ENCODE measurements at regions not wholly inside any gene's neighbourhood (a gene's known extent, or its start where the extent isn't known, plus 50 kb on each side); places are given as distances from the start of the nearest gene placed in this dataset.

DNA sequence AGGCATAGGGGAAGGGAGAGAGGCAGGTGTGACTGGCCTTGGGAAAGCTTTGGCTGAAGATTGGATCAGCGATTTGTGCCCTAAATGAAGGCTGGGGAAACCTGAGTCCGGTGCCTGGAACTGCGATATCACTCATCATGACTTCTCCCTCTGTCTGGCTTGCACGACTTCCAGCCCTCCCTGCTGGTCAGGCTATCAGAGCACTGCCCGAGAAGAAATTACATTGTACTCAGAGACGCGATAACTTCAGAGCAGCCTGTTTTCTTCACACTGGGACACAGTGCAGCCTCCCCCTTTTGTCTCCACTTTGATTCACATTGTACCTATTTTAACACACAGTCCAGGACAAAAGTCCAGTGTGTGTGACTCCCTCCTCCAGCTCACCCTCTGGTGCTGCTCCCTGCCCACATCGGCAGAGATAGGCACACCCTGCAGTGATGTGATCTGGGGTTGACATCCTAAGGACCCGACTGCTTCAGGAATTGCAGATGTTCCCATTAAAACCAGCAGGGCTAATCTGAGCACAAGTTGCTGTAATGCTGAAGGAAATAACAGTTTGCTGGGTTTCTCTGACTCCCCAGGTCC, 62.1 kb upstream of the CADM1 start:
- DNase-seq, result no peak

DNA sequence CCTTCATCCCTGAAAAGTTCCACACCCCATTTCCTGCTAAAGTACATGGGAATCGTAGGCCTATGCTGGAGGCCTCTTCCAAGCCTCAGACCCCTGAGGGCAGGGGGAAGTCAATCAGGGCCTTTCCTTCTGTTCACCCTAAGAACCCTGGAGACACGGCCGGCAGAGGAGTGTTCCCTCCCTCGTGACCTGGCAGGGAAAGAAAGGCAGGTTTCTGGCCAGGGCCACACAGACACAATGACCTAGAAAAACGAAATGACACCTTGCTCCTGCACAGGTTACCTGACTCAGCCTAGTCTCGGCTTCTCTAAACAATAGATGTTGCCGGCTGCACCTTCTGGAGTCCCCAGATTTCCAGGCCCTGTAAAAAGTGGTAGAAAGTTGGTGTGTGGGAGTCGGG, 60.6 kb upstream of the CADM1 start:
- no peak for DNase-seq

DNA sequence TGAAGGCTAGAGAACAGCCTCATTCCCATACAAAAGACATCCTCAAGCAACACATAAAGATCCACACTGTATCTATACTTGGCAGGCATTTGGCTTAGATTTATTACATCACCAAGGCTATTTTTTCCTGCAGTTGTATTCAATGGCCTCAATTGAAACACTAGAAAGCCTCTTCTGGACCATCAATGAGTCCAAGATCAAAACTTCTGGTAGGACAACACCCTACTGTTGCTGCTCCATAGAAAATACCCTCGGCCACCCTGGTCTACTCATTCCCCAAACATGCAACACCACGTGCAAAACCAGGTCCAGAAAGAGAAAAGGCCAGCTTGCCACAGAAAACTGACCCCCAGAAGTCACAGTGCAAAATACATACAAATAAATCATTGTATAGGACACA, 56.9 kb upstream of the CADM1 start:
- no peak for DNase-seq

DNA sequence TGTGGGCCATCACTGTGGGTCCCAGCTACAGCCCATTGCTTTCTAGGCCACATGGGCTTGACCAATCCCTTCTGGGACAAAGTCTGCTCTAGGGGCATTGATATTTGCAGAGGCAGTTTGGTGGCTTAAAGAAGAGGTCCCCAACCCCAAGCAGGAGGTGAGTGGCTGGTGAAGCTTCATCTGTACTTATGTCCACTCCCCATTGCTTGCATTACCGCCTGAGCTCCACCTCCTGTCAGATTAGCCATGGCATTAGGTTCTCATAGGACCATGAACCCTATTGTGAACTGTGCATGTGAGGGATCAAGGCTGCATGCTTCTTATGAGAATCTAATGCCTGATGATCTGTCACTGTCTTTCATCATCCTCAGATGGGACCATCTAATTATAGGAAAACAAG, 54.4 kb upstream of the CADM1 start:
- no peak for DNase-seq

DNA sequence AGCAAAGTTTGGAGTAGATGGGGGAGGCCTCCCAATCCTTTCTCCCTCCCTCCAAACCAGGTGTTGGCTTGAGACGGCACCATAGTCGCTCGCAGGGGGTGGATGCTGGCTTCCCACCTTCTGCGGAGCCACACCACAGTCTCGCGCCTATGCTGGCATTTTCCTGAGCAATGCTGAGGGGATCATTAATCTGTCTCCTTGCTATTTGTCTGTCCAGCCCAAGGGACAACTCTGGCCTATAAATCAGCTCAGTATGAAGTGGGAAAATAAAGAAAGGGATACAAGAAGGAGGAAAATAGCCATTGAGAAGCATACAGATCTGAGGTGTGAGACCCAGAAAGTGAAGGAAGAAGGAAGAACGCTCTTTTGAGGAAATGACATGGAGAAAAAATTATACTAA, 53.5 kb upstream of the CADM1 start:
- DNase-seq, result no peak

DNA sequence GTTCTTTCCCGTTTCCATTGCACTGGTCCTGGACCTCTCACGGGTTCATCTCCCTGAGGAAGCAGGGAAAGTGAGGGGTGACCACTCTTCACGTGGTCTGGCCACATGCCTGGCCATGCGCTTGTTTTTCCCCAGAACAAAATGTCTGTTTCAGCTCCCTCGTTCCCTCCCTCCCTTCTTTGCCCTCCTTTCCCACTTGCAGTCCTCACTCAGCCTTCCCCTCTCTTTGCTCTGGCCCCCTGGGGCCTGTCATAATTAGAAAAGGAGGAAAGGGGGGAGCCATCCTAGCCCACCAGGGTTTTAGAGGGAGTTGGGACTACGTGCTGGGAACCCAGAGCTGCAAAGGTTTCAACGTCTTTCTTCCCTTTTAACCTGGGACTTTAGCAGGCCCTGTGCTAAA, 52.8 kb upstream of the CADM1 start:
- no peak for DNase-seq

DNA sequence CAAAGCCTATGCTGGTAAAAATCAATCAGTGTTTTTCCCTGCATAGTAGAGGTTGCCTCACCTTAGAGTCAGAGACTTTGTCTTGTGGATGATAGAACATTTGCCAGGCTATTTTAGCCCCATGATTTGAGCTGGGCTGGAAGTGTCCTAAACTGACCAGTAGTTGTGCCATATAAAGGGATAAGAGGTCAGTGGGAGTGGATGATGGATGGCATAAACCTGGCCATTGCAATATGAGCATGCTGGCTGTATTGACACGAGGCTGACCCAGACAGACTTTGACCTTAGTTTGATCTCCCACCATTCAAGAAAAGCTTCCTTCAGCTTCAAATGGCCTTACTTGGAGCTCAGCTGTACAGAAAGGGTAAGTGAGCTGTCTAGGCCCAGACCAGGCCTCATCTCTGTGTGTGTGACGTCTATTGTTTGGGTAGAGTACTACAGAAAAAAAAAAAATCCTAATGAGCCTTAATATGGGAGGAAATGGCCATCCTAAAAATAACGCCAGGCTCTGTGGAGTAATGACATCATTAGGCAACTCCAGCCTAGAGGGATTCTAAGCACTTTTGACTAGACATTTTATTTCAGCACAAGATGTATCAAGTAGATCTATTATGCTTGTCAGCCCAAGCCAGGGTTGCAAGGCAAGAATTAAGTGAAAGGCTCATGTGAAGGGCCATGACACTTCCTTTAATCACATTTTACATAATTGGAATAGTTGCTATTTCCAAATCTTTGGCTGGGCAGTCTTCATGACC, 51.3 kb upstream of the CADM1 start:
- no peak for DNase-seq

All from inflammatory macrophage treated with lipopolysaccharide for 4 hours (primary cell).